Sciatic nerve (tissue), 2 donors: ENCODE measurements at regions not wholly inside any gene's neighbourhood (a gene's known extent, or its start where the extent isn't known, plus 50 kb on each side); places are given as distances from the start of the nearest gene placed in this dataset.

Experiments used
- ATAC-seq: fragments of 200-7000 bp; cut with Tn5 transposase; one replicate; pipeline ENCODE4 v1.9.1; 2020; ENCODE audit warnings: mild to moderate bottlenecking, moderate library complexity
- DNase-seq: peaks from one replicate; pipeline ENCODE4 v3.0.0-alpha.2; 2020; ENCODE audit warnings: low spot score
- intact Hi-C: fragments of 100-400 bp; cut with DNase I; formaldehyde crosslinking; loops from one replicate; pipeline ENCODE4 v1.14.2; 2022
- donor health status: DM: no; HTN: no; CAD: no.
- donor health status: DM: no; HTN: no; CAD: no.

- ATAC-seq (no peak), DNase-seq (no peak)
- intact Hi-C loops: no loop called here
Measured at GRCh38 chr17:72287586-72287985, 166.8 kb downstream of the SOX9 start.

GRCh38 chr17:72294487-72294893 is 173.7 kb downstream of the SOX9 start:
- intact Hi-C loops: no loop called here
- no peak for DNase-seq
- peak; percentile 90 for ATAC-seq

GRCh38 chr17:72295916-72296315 is 175.1 kb downstream of the SOX9 start:
- ATAC-seq (no peak), DNase-seq (no peak)
- intact Hi-C loops: no loop called here

GRCh38 chr17:72296456-72296855 is 175.6 kb downstream of the SOX9 start:
- DNase-seq (no peak), ATAC-seq (no peak)
- intact Hi-C loops: no loop called here

- ATAC-seq: peak; percentile 72
- no peak for DNase-seq
- intact Hi-C loops: no loop called here
Measured at GRCh38 chr17:72297326-72298115, 176.7 kb downstream of the SOX9 start.

- intact Hi-C loops: no loop called here
- DNase-seq (no peak), ATAC-seq (no peak)
Measured at GRCh38 chr17:72299100-72299499, 178.3 kb downstream of the SOX9 start.

- no peak for ATAC-seq
- intact Hi-C loops: no loop called here
- DNase-seq: no peak
Measured at GRCh38 chr17:72299592-72299991, 178.8 kb downstream of the SOX9 start.

- ATAC-seq (peak; percentile 64), DNase-seq (no peak)
- intact Hi-C loops: no loop called here
Measured at GRCh38 chr17:72301887-72302286, 181.1 kb downstream of the SOX9 start.

GRCh38 chr17:72302735-72303134 is 181.9 kb downstream of the SOX9 start:
- DNase-seq (no peak), ATAC-seq (no peak)
- intact Hi-C loops: no loop called here

- no peak for ATAC-seq
- DNase-seq: no peak
- intact Hi-C loops: no loop called here
Measured at GRCh38 chr17:72303787-72304733, 183.2 kb downstream of the SOX9 start.

- intact Hi-C loops: no loop called here
- DNase-seq: no peak
- no peak for ATAC-seq
Measured at GRCh38 chr17:72304859-72305258, 184.0 kb downstream of the SOX9 start.

GRCh38 chr17:72305472-72305871 is 184.7 kb downstream of the SOX9 start:
- intact Hi-C loops: no loop called here
- ATAC-seq: peak; percentile 54
- no peak for DNase-seq

- peak; percentile 68 for DNase-seq
- peak; percentile 74 for ATAC-seq
- intact Hi-C loops: no loop called here
Measured at GRCh38 chr17:72306037-72306436, 185.2 kb downstream of the SOX9 start.

GRCh38 chr17:72307836-72308235 is 187.0 kb downstream of the SOX9 start:
- DNase-seq: no peak
- intact Hi-C loops: no loop called here
- ATAC-seq: no peak

GRCh38 chr17:72308744-72309385 is 188.0 kb downstream of the SOX9 start:
- no peak for DNase-seq
- intact Hi-C loops: no loop called here
- ATAC-seq: no peak

GRCh38 chr17:72311004-72311403 is 190.2 kb downstream of the SOX9 start:
- DNase-seq (no peak), ATAC-seq (no peak)
- intact Hi-C loops: no loop called here

GRCh38 chr17:72315122-72315913 is 194.5 kb downstream of the SOX9 start:
- no peak for ATAC-seq
- intact Hi-C loops: no loop called here
- DNase-seq: no peak

GRCh38 chr17:72318131-72318530 is 197.3 kb downstream of the SOX9 start:
- ATAC-seq (peak; percentile 19), DNase-seq (no peak)
- intact Hi-C loops: no loop called here

GRCh38 chr17:72321896-72322295 is 201.1 kb downstream of the SOX9 start:
- no peak for DNase-seq
- no peak for ATAC-seq
- intact Hi-C loops: no loop called here
